WTC11 (cell line): ENCODE measurements at regions not wholly inside any gene's neighbourhood (a gene's known extent, or its start where the extent isn't known, plus 50 kb on each side); places are given as distances from the start of the nearest gene placed in this dataset.

Source experiments
- ATAC-seq: fragments of 200-7000 bp; cut with Tn5 transposase; 2 replicates; pipeline ENCODE4 v1.10.0; 2021; ENCODE audit warnings: mild to moderate bottlenecking, moderate library complexity
- CTCF ChIA-PET: fragments of 300-600 bp; sonication (Branson Sonifier 250); formaldehyde crosslinking; loops from one replicate; lab custom pipeline; 2021; ENCODE audit warnings: antibody characterized with exemption; lab: Charles Lee
- POLR2A ChIA-PET: fragments of 350-600 bp; sonication (Branson Sonifier 250); formaldehyde crosslinking; loops from one replicate; lab custom pipeline; 2021; ENCODE audit warnings: antibody characterized with exemption; lab: Charles Lee
- DNase-seq: peaks from one replicate; pipeline ENCODE4 v3.0.0; 2021; ENCODE audit warnings: low spot score
- H3K27ac Mint-ChIP-seq: 2 replicates; pipeline ENCODE4 v1.8.0; 2021; ENCODE audit warnings: mixed read lengths
- H3K27me3 Mint-ChIP-seq: 2 replicates; pipeline ENCODE4 v1.8.0; 2021; ENCODE audit warnings: low read depth, mild to moderate bottlenecking, moderate library complexity, mixed read lengths
- H3K36me3 Mint-ChIP-seq: 2 replicates; pipeline ENCODE4 v1.8.0; 2021; ENCODE audit warnings: mixed read lengths
- H3K4me1 Mint-ChIP-seq: 2 replicates; pipeline ENCODE4 v1.8.0; 2022; ENCODE audit warnings: mixed read lengths
- H3K4me3 Mint-ChIP-seq: 2 replicates; pipeline ENCODE4 v1.8.0; 2021; ENCODE audit warnings: mild to moderate bottlenecking, moderate library complexity, mixed read lengths
- H3K9me3 Mint-ChIP-seq: 2 replicates; pipeline ENCODE4 v1.8.0; 2021; ENCODE audit warnings: mixed read lengths
- AFF4 ChIP-seq: sonication (generic); formaldehyde crosslinking; IDR thresholded peaks from 2 replicates; pipeline ENCODE4 v1.8.1; 2023; ENCODE audit warnings: mild to moderate bottlenecking, missing genetic modification reagents, borderline replicate concordance
- HMGA2 ChIP-seq: fragments of 250-450 bp; sonication (Bioruptor Pico); IDR thresholded peaks from 2 replicates; pipeline ENCODE4 v1.4.0; 2021; ENCODE audit warnings: mild to moderate bottlenecking, moderate library complexity
- MYBL2 ChIP-seq: sonication (generic); formaldehyde crosslinking; IDR thresholded peaks from 2 replicates; pipeline ENCODE4 v1.8.1; 2023; ENCODE audit warnings: mild to moderate bottlenecking, moderate library complexity, missing genetic modification reagents
- ZNF138 ChIP-seq: sonication (generic); formaldehyde crosslinking; conservative IDR thresholded peaks from 2 replicates; pipeline ENCODE4 v1.8.1; 2022; ENCODE audit warnings: mild to moderate bottlenecking, moderate library complexity, missing genetic modification reagents
- ZNF532 ChIP-seq: fragments of 250-450 bp; sonication (Bioruptor Pico); IDR thresholded peaks from 2 replicates; pipeline ENCODE4 v1.9.0; 2021; ENCODE audit warnings: mild to moderate bottlenecking, borderline replicate concordance
- ZNF671 ChIP-seq: fragments of 250-450 bp; sonication (Bioruptor Pico); IDR thresholded peaks from 2 replicates; pipeline ENCODE4 v1.8.0; 2021; ENCODE audit warnings: mild to moderate bottlenecking
- TF ChIP-seq, protein P1 (sequence below): sonication (generic); formaldehyde crosslinking; IDR thresholded peaks from 2 replicates; pipeline ENCODE4 v1.8.1; 2022; ENCODE audit warnings: low read depth, mild to moderate bottlenecking, moderate library complexity, missing genetic modification reagents, borderline replicate concordance
- TF ChIP-seq, protein P2 (sequence below): fragments of 250-450 bp; sonication (Bioruptor Pico); IDR thresholded peaks from 2 replicates; pipeline ENCODE4 v1.9.0; 2021; ENCODE audit warnings: moderate library complexity, mild to moderate bottlenecking, inconsistent platforms, borderline replicate concordance
- TF ChIP-seq, protein P3 (sequence below): sonication (generic); formaldehyde crosslinking; IDR thresholded peaks from 2 replicates; pipeline ENCODE4 v1.8.1; 2022; ENCODE audit warnings: missing genetic modification reagents, borderline replicate concordance
- TF ChIP-seq, protein P4 (sequence below): fragments of 250-450 bp; sonication (Bioruptor Pico); IDR thresholded peaks from 2 replicates; pipeline ENCODE4 v1.8.0; 2021; ENCODE audit warnings: mild to moderate bottlenecking

DNA sequence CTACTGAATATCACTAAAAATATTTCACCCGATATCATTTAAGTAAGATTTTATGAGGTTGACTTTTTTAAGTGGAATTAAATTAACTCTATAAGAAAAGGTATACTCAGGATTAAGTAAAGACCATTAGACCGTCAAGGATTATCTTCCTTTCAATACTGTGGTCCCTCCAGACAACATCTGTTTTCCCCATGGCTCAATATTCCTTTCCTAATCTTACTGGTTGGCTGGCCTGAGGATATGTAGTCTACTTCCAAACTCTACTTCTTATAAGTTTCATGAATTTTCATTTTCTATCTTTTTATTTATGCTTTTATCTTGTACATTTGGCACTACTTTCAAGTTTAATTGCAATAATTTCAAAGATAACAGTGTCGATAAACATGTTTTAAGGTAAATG, 725.4 kb downstream of the PCDH7 start:
- no peak overlapping the region for H3K27ac Mint-ChIP-seq
- CTCF ChIA-PET, result no interaction called here

More for the DNA sequence above, 725.4 kb downstream of the PCDH7 start:
- ATAC-seq, result no peak
- no peaks in the 10 kb centered on the region for H3K9me3 Mint-ChIP-seq
- H3K4me3 Mint-ChIP-seq, result no peak overlapping the region
- peaks cover 5% of the 10 kb centered on the region for H3K4me1 Mint-ChIP-seq
- H3K27me3 Mint-ChIP-seq, result no peaks in the 10 kb centered on the region
- TF ChIP-seq ZNF138 (CRISPR knock-in tag) (no peak), ZNF532 (CRISPR knock-in tag) (no peak), AFF4 (CRISPR knock-in tag) (no peak), HMGA2 (CRISPR knock-in tag) (no peak), MYBL2 (CRISPR knock-in tag) (no peak), ZNF671 (CRISPR knock-in tag) (no peak)
- TF ChIP-seq, protein P1, sequence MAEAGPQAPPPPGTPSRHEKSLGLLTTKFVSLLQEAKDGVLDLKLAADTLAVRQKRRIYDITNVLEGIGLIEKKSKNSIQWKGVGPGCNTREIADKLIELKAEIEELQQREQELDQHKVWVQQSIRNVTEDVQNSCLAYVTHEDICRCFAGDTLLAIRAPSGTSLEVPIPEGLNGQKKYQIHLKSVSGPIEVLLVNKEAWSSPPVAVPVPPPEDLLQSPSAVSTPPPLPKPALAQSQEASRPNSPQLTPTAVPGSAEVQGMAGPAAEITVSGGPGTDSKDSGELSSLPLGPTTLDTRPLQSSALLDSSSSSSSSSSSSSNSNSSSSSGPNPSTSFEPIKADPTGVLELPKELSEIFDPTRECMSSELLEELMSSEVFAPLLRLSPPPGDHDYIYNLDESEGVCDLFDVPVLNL (CRISPR knock-in tag), result no peak
- TF ChIP-seq, protein P2, sequence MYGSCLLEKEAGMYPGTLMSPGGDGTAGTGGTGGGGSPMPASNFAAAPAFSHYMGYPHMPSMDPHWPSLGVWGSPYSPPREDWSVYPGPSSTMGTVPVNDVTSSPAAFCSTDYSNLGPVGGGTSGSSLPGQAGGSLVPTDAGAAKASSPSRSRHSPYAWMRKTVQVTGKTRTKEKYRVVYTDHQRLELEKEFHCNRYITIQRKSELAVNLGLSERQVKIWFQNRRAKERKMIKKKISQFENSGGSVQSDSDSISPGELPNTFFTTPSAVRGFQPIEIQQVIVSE (CRISPR knock-in tag), result no peak
- TF ChIP-seq, protein P3, sequence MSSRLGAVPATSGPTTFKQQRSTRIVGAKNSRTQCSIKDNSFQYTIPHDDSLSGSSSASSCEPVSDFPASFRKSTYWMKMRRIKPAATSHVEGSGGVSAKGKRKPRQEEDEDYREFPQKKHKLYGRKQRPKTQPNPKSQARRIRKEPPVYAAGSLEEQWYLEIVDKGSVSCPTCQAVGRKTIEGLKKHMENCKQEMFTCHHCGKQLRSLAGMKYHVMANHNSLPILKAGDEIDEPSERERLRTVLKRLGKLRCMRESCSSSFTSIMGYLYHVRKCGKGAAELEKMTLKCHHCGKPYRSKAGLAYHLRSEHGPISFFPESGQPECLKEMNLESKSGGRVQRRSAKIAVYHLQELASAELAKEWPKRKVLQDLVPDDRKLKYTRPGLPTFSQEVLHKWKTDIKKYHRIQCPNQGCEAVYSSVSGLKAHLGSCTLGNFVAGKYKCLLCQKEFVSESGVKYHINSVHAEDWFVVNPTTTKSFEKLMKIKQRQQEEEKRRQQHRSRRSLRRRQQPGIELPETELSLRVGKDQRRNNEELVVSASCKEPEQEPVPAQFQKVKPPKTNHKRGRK (CRISPR knock-in tag), result no peak
- TF ChIP-seq, protein P4, sequence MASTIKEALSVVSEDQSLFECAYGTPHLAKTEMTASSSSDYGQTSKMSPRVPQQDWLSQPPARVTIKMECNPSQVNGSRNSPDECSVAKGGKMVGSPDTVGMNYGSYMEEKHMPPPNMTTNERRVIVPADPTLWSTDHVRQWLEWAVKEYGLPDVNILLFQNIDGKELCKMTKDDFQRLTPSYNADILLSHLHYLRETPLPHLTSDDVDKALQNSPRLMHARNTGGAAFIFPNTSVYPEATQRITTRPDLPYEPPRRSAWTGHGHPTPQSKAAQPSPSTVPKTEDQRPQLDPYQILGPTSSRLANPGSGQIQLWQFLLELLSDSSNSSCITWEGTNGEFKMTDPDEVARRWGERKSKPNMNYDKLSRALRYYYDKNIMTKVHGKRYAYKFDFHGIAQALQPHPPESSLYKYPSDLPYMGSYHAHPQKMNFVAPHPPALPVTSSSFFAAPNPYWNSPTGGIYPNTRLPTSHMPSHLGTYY (CRISPR knock-in tag), result no peak
- TF ChIP-seq, all 79 proteins: peak for 0
- DNase-seq, result no peak
- POLR2A ChIA-PET, result no interaction called here
- H3K36me3 Mint-ChIP-seq, result no peaks in the 10 kb centered on the region
